GM04504 (cell line): ENCODE measurements at regions not wholly inside any gene's neighbourhood (a gene's known extent, or its start where the extent isn't known, plus 50 kb on each side); places are given as distances from the start of the nearest gene placed in this dataset.
"Not testable (repeated sequence)": the region's sequence is repeated elsewhere in the genome, so short reads cannot be mapped to it uniquely, and the experiment has no call there.

Experiments
- DNase-seq: peaks from one replicate; pipeline ENCODE4 v3.0.0-alpha.2; 2012; ENCODE audit warnings: low read depth

DNA sequence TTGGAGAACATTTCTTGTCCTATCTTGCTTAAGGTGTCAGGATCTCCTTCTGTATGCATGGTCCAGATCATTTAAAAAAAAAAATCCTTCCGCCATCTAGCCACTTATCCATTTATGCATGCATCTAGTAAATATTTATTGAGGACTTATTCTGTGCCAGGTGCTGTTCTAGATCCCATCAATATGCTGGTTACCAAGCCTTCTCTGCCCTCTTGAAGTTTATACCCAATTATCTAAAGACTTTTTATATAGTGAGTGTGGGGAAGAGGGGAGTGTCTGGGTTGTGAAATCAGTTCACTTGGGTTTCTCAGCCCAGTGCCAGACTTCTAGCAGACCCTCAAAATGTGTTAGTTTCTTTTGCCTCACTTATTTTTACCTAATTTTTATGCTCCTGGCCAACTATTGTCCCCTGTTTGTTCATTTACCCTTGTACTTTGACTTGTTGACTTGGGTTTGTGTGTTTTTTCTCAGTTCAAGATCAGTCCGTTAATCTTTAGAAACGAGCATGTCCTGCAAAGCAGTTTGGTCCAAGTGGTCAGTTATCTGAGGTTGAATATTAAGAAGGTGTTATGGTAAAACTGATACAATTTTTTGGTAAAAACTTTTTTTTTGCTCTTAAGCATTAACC is 488.9 kb downstream of the PCNX1 start:
- no peak for DNase-seq

DNA sequence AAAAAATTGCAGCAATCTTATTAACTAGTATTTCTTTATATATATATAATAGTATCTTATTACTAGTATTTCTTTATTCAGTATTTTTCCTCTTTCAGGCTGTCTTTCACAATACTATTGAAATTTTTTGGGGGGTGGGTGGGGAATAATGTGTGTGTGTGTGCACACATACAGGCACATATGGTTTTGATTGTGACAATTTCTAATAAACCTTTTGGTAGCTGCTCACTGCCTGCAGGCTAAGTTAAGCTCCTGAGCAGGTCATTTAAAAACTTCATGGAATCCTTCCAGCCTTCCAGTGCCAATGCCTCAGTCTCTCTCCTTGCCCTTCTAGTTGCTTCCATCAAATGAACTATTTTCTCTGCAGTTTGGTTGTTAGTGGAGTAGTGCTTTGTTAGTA is 490.1 kb downstream of the PCNX1 start:
- no peak for DNase-seq

DNA sequence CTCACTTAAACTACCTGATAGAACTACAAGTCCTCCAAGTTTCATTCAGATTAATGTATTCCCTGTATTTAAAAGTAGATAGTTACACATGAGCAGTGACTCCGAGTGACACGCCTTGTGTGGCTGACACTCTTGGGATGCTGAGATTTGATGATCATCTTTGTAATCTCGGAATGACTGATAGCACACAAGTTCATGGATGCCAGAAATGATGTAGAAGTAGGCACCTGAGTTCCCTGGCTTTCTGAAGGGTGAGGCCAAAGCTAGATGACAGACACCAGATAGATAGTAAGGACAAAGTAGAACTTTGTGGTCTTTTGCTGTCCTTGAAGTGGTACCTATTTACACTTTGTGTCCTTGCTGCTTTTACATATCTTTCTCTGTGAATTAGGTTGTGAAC is 491.2 kb downstream of the PCNX1 start:
- no peak for DNase-seq

DNA sequence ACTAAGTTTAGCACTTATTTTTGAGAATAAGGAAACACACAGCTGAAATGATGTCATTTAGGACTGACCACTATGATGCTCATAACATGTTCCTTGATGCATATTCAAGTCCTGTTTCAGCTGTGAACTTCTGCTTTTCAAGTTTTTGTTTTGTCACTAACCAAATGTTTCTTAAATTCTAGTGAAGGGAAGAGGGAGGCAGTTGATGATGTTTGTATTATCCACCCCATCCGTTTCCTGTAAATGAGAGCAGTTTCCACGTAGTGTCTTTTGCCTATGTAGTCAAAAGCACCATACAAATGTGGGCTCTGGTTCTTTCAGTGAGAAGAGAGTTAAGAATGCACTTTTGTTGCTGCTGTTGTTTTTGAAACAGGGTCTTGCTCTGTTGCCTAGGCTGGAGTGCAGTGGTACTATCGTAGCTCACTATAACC is 491.8 kb downstream of the PCNX1 start:
- no peak for DNase-seq

DNA sequence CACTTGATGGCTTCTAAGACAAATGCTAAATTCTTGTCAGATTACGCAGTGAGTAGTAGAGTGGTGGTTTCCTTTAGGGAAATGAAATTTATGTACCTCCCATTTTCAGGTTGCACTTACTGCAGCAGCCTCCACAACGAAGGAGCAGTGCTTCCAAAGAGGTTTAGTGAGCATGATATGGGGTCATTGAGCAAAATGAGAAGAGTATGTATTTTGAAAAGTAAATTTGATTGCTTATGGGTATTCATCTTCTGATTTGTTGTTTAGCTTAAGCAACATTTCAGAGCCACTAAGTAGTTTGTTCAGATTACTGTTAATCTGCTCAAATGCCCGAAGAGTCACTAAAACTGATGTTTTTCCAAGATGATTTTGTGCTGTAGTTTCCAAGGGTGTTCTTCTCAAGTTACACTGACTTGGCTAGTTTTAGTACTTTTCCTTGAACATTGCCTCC is 493.6 kb downstream of the PCNX1 start:
- DNase-seq = no peak

DNA sequence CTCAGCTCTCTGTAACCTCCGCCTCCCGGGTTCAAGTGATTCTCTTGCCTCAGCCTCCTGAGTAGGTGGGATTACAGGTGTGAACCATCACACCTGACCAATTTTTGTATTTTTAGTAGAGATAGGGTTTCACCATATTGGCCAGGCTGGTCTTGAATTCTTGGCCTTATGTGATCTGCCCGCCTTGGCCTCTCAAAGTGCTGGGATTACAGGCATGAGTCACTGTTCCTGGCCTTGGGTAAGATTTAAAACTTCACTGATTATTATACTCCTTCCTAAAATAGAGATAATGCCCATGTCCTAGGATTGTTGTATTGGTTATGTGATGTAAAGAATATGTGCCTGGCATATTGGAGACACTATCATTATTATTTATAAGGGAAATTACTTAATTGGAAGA is 495.2 kb downstream of the PCNX1 start:
- not testable (repeated sequence) for DNase-seq

DNA sequence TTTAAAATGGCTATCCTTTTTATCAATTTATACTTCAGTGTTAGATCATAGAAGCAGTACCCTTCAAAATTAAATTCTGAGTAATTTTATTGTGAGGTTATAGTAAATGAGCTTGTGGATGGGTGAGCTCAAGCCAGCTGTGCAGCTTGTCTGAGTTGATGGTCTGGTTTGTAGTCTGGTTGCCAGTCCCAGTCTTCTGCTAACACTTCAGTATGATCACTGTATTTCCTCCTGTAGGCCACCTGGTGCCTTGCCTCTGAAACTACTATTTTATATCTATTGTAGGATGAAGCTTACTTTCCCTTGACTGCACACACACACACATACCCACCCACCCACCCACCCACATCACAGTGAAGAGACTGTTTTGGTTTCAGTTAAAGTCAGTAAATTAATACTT is 496.4 kb downstream of the PCNX1 start:
- DNase-seq = no peak

DNA sequence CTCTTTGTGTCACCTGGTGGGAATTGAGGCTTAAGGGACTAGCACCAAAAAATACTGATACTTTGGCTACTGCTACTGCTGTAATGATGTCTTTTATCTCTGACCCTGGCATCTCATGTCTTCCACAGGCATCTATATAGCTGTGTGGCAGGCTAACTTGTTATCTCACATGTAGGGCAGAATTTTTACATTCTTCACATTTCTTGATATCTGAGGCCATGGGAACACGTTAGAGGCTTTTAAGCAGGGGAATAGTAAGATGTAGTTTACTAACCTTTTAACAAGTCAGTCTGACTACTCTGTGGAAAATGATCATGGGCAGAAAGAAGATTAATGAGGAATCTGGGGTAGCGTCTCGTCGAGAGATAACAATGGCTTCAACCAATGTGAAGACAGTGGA is 498.4 kb downstream of the PCNX1 start:
- no peak for DNase-seq

DNA sequence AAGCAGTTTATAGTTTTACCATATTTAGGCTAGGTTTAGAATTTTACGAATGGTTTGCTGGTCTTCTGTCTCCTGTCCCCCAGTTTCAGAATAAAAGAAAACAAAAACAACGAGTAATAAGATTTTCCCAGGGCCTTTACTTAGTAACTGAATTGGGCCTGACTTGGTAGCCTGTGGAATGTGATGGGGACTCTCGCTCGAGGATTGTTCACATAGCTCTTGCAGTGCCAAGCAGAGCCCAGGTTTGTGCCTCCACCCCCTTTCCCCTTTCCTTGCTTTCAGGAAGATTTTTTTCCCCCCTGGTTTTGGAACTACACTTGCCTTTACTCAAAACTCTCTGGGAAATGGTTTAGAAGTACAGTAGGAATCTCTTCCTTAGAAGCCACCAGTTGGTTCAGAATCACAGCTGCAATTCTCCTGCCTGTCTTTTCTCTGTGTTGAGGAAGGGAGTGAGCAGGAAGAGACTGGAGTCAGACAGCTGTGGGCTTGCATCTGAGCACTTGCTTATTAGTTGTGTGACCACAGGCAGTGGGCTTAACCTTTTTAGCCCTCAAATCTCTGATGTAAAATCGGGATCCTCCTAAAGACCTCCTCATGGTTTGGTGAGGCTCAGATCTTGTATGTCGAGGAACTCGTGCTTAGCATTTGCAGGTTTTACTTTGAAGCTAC is 501.2 kb downstream of the PCNX1 start:
- no peak for DNase-seq

DNA sequence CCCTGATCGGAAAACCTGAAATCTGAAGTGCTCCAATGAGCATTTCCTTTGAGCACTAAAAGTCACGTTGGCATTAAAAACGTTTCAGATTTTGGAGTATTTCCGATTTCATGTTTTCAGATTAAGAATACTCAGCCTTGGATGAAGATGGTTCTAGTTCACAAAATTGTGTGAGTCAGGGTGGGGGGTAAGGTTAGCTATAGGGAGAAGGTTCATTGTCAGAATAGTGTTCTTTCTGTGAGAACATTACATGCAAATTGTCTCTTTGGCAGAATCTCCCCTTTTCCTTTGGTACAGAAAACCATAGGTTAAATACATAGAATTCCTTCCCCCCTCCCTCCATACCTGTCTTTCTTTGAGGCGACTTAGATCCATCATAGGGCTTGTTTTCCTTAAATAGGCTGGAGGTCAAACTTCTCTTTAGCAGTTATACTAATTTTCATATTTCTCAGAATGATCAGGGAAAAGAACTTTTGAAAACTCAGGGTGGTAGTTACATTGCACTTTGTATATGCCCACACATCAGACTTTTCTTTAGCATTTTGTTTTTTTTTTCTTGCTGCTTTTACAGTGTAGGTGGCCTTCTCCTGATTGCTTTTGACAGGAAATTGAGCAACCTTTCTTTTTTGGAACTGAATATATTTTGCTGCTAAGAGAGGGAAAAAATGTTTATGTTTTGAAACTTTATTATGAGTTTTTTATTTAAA is 503.5 kb downstream of the PCNX1 start:
- no peak for DNase-seq

DNA sequence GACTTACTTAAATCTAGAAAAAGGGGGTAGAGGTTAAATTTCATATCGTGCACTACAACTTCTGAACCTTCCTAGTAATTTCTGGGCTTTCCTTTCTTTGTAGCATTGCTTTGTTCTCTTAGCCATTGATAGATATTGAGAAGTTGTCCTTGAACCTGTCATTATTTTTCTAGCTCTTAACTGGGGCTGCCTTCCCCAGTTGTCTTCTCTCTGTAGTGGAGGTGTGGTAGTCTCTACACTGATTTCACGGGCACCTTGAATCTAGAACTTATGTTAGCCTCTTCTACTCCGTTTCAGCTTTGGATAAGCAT is 504.0 kb downstream of the PCNX1 start:
- no peak for DNase-seq

DNA sequence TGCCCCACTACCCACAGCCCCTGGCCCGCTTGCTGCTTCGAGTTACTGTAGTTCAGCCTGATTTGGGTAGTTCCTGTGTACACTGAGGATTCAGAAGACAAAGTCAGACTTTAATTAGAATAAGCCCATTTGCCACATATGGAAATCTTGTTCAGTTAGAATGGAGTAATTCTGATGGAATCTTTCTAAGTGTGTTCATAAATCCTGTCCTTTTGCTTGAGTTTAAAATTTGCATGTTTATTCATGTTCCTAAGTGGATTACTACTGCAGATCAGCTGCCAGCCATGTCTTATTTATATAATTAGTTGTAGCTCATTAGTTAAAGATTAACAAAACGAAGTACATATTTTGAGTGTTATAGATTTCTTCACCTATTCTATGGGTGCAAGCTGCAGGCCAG is 504.5 kb downstream of the PCNX1 start:
- no peak for DNase-seq

DNA sequence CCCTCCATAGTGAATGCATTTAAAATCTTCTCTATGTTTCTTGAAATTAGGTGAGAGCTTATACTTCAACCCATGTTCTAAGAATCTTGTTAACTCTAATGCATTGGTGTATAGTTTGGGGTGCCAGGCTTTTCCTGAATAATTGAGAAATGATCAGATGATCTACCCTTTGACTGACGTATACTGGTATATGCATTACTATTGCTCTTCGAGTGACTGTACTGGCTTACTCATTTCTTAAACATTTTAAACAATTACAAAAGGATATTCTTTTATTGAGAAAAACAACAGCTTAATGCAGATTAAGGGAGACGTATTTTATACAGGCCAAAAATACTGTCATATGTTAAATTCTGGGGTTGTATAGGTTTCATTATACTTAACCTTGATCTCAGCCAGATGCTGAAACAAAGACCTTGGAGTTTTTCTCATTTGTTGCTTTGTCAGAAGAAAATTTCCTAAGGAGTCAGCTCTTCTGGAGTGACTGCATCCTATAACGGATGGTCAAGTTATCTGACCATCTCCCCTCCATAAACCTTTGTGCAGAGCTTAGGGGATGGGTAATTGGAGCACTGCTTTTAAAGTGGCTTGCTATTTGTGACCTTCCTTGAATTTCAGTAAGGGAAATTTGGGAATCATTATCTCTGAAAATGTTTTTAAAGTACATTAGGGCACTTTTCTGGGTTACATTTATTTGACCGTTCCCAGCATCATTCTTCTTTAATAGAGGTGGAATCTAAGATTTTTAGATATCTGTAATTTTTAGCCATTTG is 507.6 kb downstream of the PCNX1 start:
- DNase-seq = no peak

DNA sequence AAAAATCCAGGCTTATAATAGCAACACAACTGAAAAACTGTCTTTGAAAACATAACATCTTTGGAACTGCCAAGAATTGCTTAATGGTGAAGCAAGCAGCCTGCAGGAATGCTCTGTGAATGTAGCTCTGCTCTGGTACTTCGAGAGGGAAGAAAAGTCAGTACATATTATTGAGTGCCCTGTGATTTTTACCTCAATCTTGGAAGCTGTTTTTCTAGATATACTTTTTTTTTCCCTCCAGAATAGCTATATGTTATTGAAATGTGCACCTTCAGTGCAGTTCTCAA is 508.1 kb downstream of the PCNX1 start:
- DNase-seq = no peak

DNA sequence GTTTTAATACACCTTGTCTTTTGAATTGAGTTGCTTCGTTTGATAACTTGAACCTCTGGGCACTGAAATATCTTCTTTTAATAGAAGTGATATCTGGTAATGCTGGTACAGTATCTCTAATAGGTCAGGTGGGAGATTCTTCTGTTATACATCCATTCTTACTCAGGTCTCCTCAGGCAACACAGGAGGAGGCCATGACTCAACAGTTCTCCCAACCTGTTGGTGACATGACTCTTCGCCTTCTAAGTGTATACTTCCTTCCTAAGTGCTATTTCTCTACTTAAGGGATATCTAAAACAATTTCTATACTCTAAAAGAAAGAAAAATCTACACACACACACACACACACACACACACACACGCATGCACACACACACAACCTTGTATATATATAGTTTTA is 509.1 kb downstream of the PCNX1 start:
- DNase-seq = no peak

DNA sequence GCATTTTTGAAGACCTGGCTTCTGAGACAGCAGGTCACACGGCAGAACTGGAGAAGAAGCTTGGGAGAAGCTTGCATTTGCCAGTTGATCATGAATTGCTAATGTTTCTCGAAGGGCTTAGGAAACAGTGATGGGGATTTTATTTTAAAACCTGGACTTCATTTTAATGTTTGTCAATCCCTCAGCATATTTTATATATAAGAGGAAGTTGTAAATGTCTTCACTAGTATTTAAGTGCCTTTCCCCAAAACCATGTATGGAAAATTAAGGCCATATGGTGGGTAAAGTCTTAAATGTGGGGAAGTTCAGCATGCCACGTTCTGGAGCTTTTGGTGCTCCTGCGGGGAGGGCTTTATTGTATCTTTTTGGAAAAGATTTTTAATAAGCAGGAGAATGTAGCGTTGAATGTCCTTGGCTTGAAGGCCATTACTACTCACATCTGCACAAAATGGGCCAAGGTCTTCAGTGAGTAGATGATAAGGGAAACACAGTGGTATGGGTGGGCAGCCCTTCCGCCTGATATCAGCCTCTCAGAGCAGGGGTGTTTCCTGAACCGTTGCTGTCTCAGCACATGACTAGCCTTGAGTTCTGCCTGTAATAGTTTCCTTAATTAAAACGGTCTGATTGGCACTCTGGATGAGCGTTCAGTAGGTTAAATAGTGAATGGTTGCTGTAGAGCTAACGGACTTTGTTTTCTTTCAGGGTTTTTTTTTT is 511.4 kb downstream of the PCNX1 start:
- DNase-seq = no peak

DNA sequence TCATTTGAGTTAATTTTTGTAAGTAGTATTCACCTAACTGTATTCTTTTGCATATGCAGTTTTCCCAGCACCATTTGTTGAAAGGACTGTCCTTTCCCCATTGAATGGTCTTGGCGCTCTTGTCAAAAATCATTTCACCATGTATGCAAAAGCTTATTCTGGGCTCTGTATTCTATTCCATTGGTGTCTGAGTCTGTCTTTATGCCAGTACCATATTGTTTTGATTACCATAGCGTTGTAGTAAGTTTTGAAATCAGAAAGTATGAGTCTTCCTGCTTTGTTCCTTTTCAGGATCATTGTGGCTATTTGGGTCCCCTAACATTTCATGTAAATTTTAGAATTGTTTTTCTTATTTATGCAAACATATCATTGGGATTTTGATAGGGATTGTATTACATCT is 508.7 kb upstream of the RGS6 start:
- DNase-seq = no peak

DNA sequence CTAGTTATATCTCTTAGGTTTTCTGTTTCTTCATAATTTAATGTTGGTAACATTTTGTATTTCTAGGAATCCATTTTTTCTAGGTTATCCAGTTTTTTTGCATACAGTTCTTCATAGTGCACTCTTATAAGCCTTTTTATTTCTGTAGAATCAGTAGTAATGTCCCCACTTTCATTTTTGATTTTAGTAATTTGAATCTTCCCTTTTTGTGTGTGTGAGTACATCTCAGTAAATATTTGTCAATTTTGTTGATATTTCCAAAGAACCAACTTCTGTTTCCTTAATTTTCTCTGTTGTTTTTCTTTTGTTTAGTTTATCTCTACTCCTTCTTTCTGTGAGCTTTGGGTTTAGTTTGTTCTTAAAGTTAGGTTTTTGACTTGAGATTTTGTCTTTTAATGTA is 507.3 kb upstream of the RGS6 start:
- no peak for DNase-seq

DNA sequence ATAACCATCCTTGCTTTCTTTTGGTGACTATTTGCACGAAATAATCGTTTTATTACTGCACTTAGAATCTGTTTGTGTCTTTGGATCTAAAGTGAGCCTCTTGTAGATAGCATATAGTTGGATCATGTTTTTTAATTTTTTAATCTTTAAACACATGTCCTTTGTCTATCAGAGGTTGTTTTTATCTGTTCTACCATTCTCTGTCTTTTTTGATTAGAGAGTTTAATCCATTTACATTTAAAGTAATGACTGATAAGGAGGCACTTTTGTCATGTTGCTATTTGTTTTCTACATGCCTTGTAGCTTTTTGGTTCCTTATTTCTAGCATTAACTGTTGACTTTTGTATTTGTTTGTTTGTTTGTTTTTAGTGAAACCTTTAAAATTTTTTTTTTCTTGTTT is 506.2 kb upstream of the RGS6 start:
- DNase-seq = no peak

DNA sequence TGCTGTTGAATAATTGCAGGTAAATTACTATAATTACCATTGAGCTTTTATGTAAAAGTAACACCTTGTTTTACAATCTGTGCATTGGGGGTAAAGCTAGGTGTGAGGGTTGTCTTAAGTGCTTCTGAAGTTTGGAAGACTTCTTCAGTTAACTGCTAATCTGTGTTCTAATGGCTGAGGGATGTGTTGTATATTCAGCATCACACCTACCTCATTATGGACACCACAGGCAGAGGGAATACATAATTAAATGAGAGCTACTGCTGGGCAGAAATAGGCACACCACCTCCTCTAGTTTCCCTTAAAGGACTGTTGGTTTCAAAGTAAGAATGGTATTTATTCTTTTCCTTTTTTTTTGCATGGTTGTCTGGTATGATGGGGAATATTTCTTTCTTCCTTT is 502.3 kb upstream of the RGS6 start:
- DNase-seq = no peak

DNA sequence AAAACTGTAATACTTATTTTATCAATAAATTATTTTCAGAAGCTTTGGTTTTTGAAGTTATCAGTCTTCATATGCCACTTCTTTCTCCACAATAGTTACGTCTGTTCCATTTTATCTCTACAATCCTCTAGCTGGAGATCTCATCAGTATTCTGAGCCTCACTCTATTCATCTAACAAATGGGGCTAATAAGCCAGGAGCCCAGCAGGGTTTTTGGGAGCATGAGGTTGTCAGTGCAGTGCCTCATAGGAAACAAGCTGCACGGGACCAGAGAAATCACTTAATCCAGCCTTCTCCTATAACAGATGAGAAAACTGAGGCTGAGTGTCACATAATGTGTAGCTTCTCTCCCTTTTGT is 501.9 kb upstream of the RGS6 start:
- no peak for DNase-seq

DNA sequence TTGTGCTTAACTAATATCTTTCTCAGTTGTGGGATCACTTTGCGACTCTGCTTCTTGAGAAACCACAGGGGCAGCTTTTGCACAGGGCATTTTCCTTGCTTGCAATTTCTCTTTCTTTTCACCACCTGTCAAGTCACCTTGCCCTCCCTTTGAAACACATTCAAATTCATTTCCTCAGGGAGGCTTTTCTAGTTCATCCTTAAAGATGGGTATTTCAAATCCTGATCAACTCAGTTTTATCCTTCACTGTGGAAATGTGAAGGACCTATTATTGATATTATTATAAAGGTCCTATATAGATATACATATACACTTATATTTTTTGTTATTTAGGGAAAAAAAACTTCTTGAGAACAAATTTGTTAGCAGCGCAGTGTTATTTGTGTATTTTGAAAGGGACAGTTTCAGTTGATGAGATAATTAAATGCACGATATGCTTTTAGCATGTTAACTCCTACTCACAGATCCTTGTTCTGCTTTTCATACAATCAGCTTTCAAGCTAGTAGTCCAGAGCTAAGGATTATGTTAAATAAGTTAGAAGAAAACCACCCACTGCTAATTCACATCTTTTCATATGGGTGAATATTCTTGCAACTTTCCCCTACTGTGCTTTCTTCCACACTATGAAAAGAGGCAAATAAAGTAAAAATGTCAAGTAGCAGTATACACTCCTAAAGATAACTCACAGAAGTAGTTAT is 501.4 kb upstream of the RGS6 start:
- no peak for DNase-seq
